ENCODE measurements at regions not wholly inside any gene's neighbourhood (a gene's known extent, or its start where the extent isn't known, plus 50 kb on each side); places are given as distances from the start of the nearest gene placed in this dataset.

GRCh38 chr18:25834061-25834460, 256.4 kb downstream of the SS18 start:
- peaks cover 4% of the 10 kb centered on the region for H3K27me3 Mint-ChIP-seq
- DNase-seq, result no peak
- H3K36me3 Mint-ChIP-seq (ENCODE audit: low read depth), result no peaks in the 10 kb centered on the region
- no peak overlapping the region for H3K4me3 Mint-ChIP-seq
- no peaks in the 10 kb centered on the region for H3K9me3 Mint-ChIP-seq
- H3K27ac Mint-ChIP-seq, result no peak overlapping the region
- no peaks in the 10 kb centered on the region for H3K4me1 Mint-ChIP-seq (ENCODE audit: low read depth)

- peaks cover 4% of the 10 kb centered on the region for H3K27me3 Mint-ChIP-seq
- DNase-seq, result no peak
- H3K27ac Mint-ChIP-seq, result no peak overlapping the region
These were observed 258.3 kb downstream of the SS18 start for GRCh38 chr18:25832001-25832604.

GRCh38 chr18:25831301-25831701, 259.1 kb downstream of the SS18 start:
- Mint-ChIP-seq H3K27ac (no peak overlapping the region), H3K36me3 (ENCODE audit: low read depth) (no peaks in the 10 kb centered on the region), H3K9me3 (no peaks in the 10 kb centered on the region), H3K4me3 (no peak overlapping the region), H3K27me3 (peaks cover 4% of the 10 kb centered on the region), H3K4me1 (ENCODE audit: low read depth) (no peaks in the 10 kb centered on the region)
- no peak for DNase-seq

More at GRCh38 chr18:25832001-25832604, 258.3 kb downstream of the SS18 start:
- no peaks in the 10 kb centered on the region for H3K9me3 Mint-ChIP-seq
- no peaks in the 10 kb centered on the region for H3K36me3 Mint-ChIP-seq (ENCODE audit: low read depth)
- H3K4me3 Mint-ChIP-seq, result no peak overlapping the region
- H3K4me1 Mint-ChIP-seq (ENCODE audit: low read depth), result no peaks in the 10 kb centered on the region

GRCh38 chr18:25830787-25831186, 259.6 kb downstream of the SS18 start:
- H3K4me3 Mint-ChIP-seq, result no peak overlapping the region
- H3K36me3 Mint-ChIP-seq (ENCODE audit: low read depth), result no peaks in the 10 kb centered on the region
- no peaks in the 10 kb centered on the region for H3K4me1 Mint-ChIP-seq (ENCODE audit: low read depth)
- H3K9me3 Mint-ChIP-seq, result no peaks in the 10 kb centered on the region
- H3K27me3 Mint-ChIP-seq, result no peaks in the 10 kb centered on the region
- no peak overlapping the region for H3K27ac Mint-ChIP-seq
- DNase-seq, result no peak

GRCh38 chr18:25827961-25828561, 262.4 kb downstream of the SS18 start:
- no peaks in the 10 kb centered on the region for H3K4me1 Mint-ChIP-seq (ENCODE audit: low read depth)
- no peak overlapping the region for H3K4me3 Mint-ChIP-seq
- no peaks in the 10 kb centered on the region for H3K27me3 Mint-ChIP-seq
- H3K36me3 Mint-ChIP-seq (ENCODE audit: low read depth), result no peaks in the 10 kb centered on the region
- no peaks in the 10 kb centered on the region for H3K9me3 Mint-ChIP-seq
- H3K27ac Mint-ChIP-seq, result no peak overlapping the region
- DNase-seq, result no peak

GRCh38 chr18:25827228-25827627, 263.2 kb downstream of the SS18 start:
- Mint-ChIP-seq H3K9me3 (no peaks in the 10 kb centered on the region), H3K27ac (no peak overlapping the region), H3K4me1 (ENCODE audit: low read depth) (no peaks in the 10 kb centered on the region), H3K36me3 (ENCODE audit: low read depth) (no peaks in the 10 kb centered on the region), H3K27me3 (no peaks in the 10 kb centered on the region), H3K4me3 (no peak overlapping the region)
- no peak for DNase-seq

- no peaks in the 10 kb centered on the region for H3K36me3 Mint-ChIP-seq (ENCODE audit: low read depth)
- H3K9me3 Mint-ChIP-seq, result no peaks in the 10 kb centered on the region
- no peak for DNase-seq
- H3K4me3 Mint-ChIP-seq, result no peak overlapping the region
- H3K27me3 Mint-ChIP-seq, result no peaks in the 10 kb centered on the region
- H3K27ac Mint-ChIP-seq, result no peak overlapping the region
- no peaks in the 10 kb centered on the region for H3K4me1 Mint-ChIP-seq (ENCODE audit: low read depth)
These were observed 263.6 kb downstream of the SS18 start for GRCh38 chr18:25826823-25827222.

- no peaks in the 10 kb centered on the region for H3K27me3 Mint-ChIP-seq
- no peak overlapping the region for H3K4me3 Mint-ChIP-seq
- no peak for DNase-seq
- no peak overlapping the region for H3K27ac Mint-ChIP-seq
- no peaks in the 10 kb centered on the region for H3K4me1 Mint-ChIP-seq (ENCODE audit: low read depth)
- H3K36me3 Mint-ChIP-seq (ENCODE audit: low read depth), result no peaks in the 10 kb centered on the region
- H3K9me3 Mint-ChIP-seq, result no peaks in the 10 kb centered on the region
These were observed 264.2 kb downstream of the SS18 start for GRCh38 chr18:25825979-25826776.

GRCh38 chr18:25825056-25825455, 265.4 kb downstream of the SS18 start:
- no peaks in the 10 kb centered on the region for H3K4me1 Mint-ChIP-seq (ENCODE audit: low read depth)
- H3K4me3 Mint-ChIP-seq, result no peak overlapping the region
- H3K36me3 Mint-ChIP-seq (ENCODE audit: low read depth), result no peaks in the 10 kb centered on the region
- no peak overlapping the region for H3K27ac Mint-ChIP-seq
- H3K27me3 Mint-ChIP-seq, result no peaks in the 10 kb centered on the region
- no peaks in the 10 kb centered on the region for H3K9me3 Mint-ChIP-seq
- no peak for DNase-seq

- peaks cover 2% of the 10 kb centered on the region for H3K27me3 Mint-ChIP-seq
- DNase-seq, result no peak
- H3K4me3 Mint-ChIP-seq, result no peak overlapping the region
- H3K4me1 Mint-ChIP-seq (ENCODE audit: low read depth), result peaks cover 8% of the 10 kb centered on the region
- H3K27ac Mint-ChIP-seq, result no peak overlapping the region
- no peaks in the 10 kb centered on the region for H3K36me3 Mint-ChIP-seq (ENCODE audit: low read depth)
- no peaks in the 10 kb centered on the region for H3K9me3 Mint-ChIP-seq
These were observed 270.6 kb downstream of the SS18 start for GRCh38 chr18:25819746-25820363.

- Mint-ChIP-seq H3K4me3 (no peak overlapping the region), H3K9me3 (no peaks in the 10 kb centered on the region), H3K27ac (no peak overlapping the region), H3K36me3 (ENCODE audit: low read depth) (no peaks in the 10 kb centered on the region), H3K27me3 (peaks cover 2% of the 10 kb centered on the region), H3K4me1 (ENCODE audit: low read depth) (peaks cover 14% of the 10 kb centered on the region)
- DNase-seq, result no peak
These were observed 271.9 kb downstream of the SS18 start for GRCh38 chr18:25818505-25818904.

GRCh38 chr18:25817546-25818237, 272.7 kb downstream of the SS18 start:
- peaks cover 14% of the 10 kb centered on the region for H3K4me1 Mint-ChIP-seq (ENCODE audit: low read depth)
- H3K9me3 Mint-ChIP-seq, result no peaks in the 10 kb centered on the region
- no peaks in the 10 kb centered on the region for H3K36me3 Mint-ChIP-seq (ENCODE audit: low read depth)
- DNase-seq, result no peak
- no peak overlapping the region for H3K4me3 Mint-ChIP-seq
- H3K27ac Mint-ChIP-seq, result no peak overlapping the region
- H3K27me3 Mint-ChIP-seq, result peaks cover 2% of the 10 kb centered on the region

- Mint-ChIP-seq H3K9me3 (no peaks in the 10 kb centered on the region), H3K27ac (no peak overlapping the region), H3K4me1 (ENCODE audit: low read depth) (peaks cover 14% of the 10 kb centered on the region), H3K4me3 (no peak overlapping the region), H3K36me3 (ENCODE audit: low read depth) (no peaks in the 10 kb centered on the region), H3K27me3 (peaks cover 2% of the 10 kb centered on the region)
- DNase-seq, result no peak
These were observed 274.8 kb downstream of the SS18 start for GRCh38 chr18:25815659-25816058.

- DNase-seq, result no peak
- Mint-ChIP-seq H3K4me1 (ENCODE audit: low read depth) (peaks cover 14% of the 10 kb centered on the region), H3K4me3 (no peak overlapping the region), H3K9me3 (no peaks in the 10 kb centered on the region), H3K27me3 (peaks cover 2% of the 10 kb centered on the region), H3K36me3 (ENCODE audit: low read depth) (no peaks in the 10 kb centered on the region), H3K27ac (no peak overlapping the region)
These were observed 275.5 kb downstream of the SS18 start for GRCh38 chr18:25814841-25815458.

Measured in activated T-cell treated with anti-CD3 and anti-CD28 coated beads, Interleukin-2, amount 50 U/mL, for 24 hours (primary cell).